CD14-positive monocyte (primary cell): ENCODE measurements at regions not wholly inside any gene's neighbourhood (a gene's known extent, or its start where the extent isn't known, plus 50 kb on each side); places are given as distances from the start of the nearest gene placed in this dataset.

Experiments
- DNase-seq, 3 donors: peaks; one replicate each; pipeline ENCODE4 v3.0.0-alpha.2; 2011 to 2022
- H2AFZ ChIP-seq: 2 replicates; pipeline ENCODE4 v1.6.0; 2012; ENCODE audit warnings: mild to moderate bottlenecking, low read depth, low read length, inconsistent platforms; ENCODE audit not compliant: insufficient read depth, poor library complexity, severe bottlenecking
- H3K27ac ChIP-seq, 2 donors: 1 replicate in 1 of 2; 2 replicates in 1 of 2; pipeline ENCODE4 v1.5.1; 2012 to 2013; ENCODE audit warnings: low read length in 2 of 2, control low read depth in 1 of 2, inconsistent platforms in 1 of 2, low read depth in 1 of 2, mild to moderate bottlenecking in 1 of 2
- H3K27me3 ChIP-seq, 2 donors: one replicate each; pipeline versions ENCODE4 v1.6.0 to v1.6.1; 2011 to 2013; ENCODE audit warnings: low read length in 2 of 2; ENCODE audit not compliant: control insufficient read depth in 2 of 2, insufficient read depth in 2 of 2
- H3K36me3 ChIP-seq, 2 donors: replicated peaks in 1 of 2; 1 replicate in 1 of 2; 2 replicates in 1 of 2; pipeline versions ENCODE4 v1.5.1 to v1.6.1; 2012 to 2013; ENCODE audit warnings: low read length in 2 of 2, control low read depth in 1 of 2, inconsistent platforms in 1 of 2, mild to moderate bottlenecking in 1 of 2; ENCODE audit not compliant: insufficient read depth in 2 of 2, control insufficient read depth in 1 of 2
- H3K4me1 ChIP-seq, 2 donors: 1 replicate in 1 of 2; 2 replicates in 1 of 2; pipeline versions ENCODE4 v1.5.1 to v1.6.1; 2012 to 2013; ENCODE audit warnings: low read length in 2 of 2, control low read depth in 1 of 2, inconsistent platforms in 1 of 2, mild to moderate bottlenecking in 1 of 2, moderate library complexity in 1 of 2; ENCODE audit not compliant: insufficient read depth in 2 of 2, control insufficient read depth in 1 of 2
- H3K4me2 ChIP-seq: replicated peaks from 2 replicates; pipeline ENCODE3; 2012; ENCODE audit warnings: low read length, moderate library complexity, mild to moderate bottlenecking; ENCODE audit not compliant: poor library complexity, severe bottlenecking; ENCODE audit errors: extremely low read depth
- H3K4me3 ChIP-seq, 3 experiments: fragments of 200-600 bp in 1 of 3; sonication (generic) in 1 of 3; replicated peaks in 1 of 3; 1 replicate in 2 of 3; 2 replicates in 1 of 3; pipeline ENCODE4 v1.5.1; 2011 to 2013; ENCODE audit warnings: low read length in 3 of 3, mild to moderate bottlenecking in 3 of 3, control low read depth in 2 of 3, low read depth in 2 of 3, inconsistent platforms in 1 of 3, moderate library complexity in 1 of 3
- H3K79me2 ChIP-seq: 2 replicates; pipeline ENCODE4 v1.6.0; 2012; ENCODE audit warnings: mild to moderate bottlenecking, control low read depth, inconsistent platforms, low read length, moderate library complexity; ENCODE audit not compliant: insufficient read depth
- H3K9ac ChIP-seq: 2 replicates; pipeline ENCODE4 v1.6.0; 2017; ENCODE audit warnings: low read length, mild to moderate bottlenecking; ENCODE audit not compliant: insufficient read depth, poor library complexity, severe bottlenecking
- H3K9me3 ChIP-seq, 2 donors: replicated peaks in 1 of 2; 1 replicate in 1 of 2; 2 replicates in 1 of 2; pipeline versions ENCODE4 v1.5.1 to v1.6.1; 2012 to 2013; ENCODE audit warnings: low read length in 2 of 2, control low read depth in 1 of 2; ENCODE audit not compliant: control insufficient read depth in 1 of 2, insufficient read depth in 1 of 2
- H4K20me1 ChIP-seq: 2 replicates; pipeline ENCODE4 v1.6.0; 2012; ENCODE audit warnings: mild to moderate bottlenecking, low read length, control low read depth, moderate library complexity; ENCODE audit not compliant: insufficient read depth
- H3K27ac Mint-ChIP-seq, 7 donors: one replicate each; pipeline ENCODE4 v1.8.0; 2020; ENCODE audit warnings: mild to moderate bottlenecking in 7 of 7, mixed read lengths in 7 of 7, moderate library complexity in 6 of 7, inconsistent platforms in 2 of 7
- H3K27me3 Mint-ChIP-seq, 3 donors: one replicate each; pipeline ENCODE4 v1.8.0; 2021 to 2022; ENCODE audit warnings: low read depth in 3 of 3, mild to moderate bottlenecking in 3 of 3, mixed read lengths in 3 of 3, moderate library complexity in 3 of 3, inconsistent platforms in 1 of 3
- H3K36me3 Mint-ChIP-seq, 2 donors: one replicate each; pipeline ENCODE4 v1.8.0; 2020; ENCODE audit warnings: mixed read lengths in 2 of 2, inconsistent platforms in 1 of 2, mild to moderate bottlenecking in 1 of 2
- H3K4me1 Mint-ChIP-seq: one replicate; pipeline ENCODE4 v1.8.0; 2020; ENCODE audit warnings: mild to moderate bottlenecking, mixed read lengths
- H3K4me3 Mint-ChIP-seq, 2 donors: one replicate each; pipeline ENCODE4 v1.8.0; 2020; ENCODE audit warnings: mild to moderate bottlenecking in 2 of 2, mixed read lengths in 2 of 2, moderate library complexity in 1 of 2
- H3K9me3 Mint-ChIP-seq, 7 donors: one replicate each; pipeline ENCODE4 v1.8.0; 2020 to 2022; ENCODE audit warnings: mixed read lengths in 7 of 7, mild to moderate bottlenecking in 6 of 7, moderate library complexity in 6 of 7, inconsistent platforms in 2 of 7
- WGBS: methylation state at CpG from one replicate; pipeline ENCODE4 v1.1.5; 2013; ENCODE audit warnings: missing lambda C conversion rate; ENCODE audit not compliant: insufficient coverage; 5-methylcytosine and 5-hydroxymethylcytosine counted together
- intact Hi-C, 2 donors: fragments of 100-400 bp; cut with micrococcal nuclease; formaldehyde crosslinking; loops; one replicate each; pipeline versions ENCODE4 v1.15.0 to v1.15.1; 2023
- TF ChIP-seq, protein P1 (sequence below): fragments of 200-600 bp; IDR thresholded peaks from one replicate; pipeline ENCODE4 v1.8.0; 2022; ENCODE audit warnings: antibody characterized with exemption, mild to moderate bottlenecking

- 87% methylated on average over 2 of the region's 2 CpGs for WGBS
- Histone ChIP-seq H3K4me1 (no peaks in the 10 kb centered on the region), H3K79me2 (no peaks in the 10 kb centered on the region), H3K9me3 (peaks cover 6 to 20% of the 10 kb centered on the region in 2 donors), H2AFZ (no peak overlapping the region), H4K20me1 (no peaks in the 10 kb centered on the region), H3K27ac (no peak overlapping the region), H3K9ac (no peak overlapping the region), H3K27me3 (no peaks in the 10 kb centered on the region), H3K4me2 (no peak overlapping the region), H3K4me3 (no peak overlapping the region), H3K36me3 (no peaks in the 10 kb centered on the region)
- TF ChIP-seq, protein P1, sequence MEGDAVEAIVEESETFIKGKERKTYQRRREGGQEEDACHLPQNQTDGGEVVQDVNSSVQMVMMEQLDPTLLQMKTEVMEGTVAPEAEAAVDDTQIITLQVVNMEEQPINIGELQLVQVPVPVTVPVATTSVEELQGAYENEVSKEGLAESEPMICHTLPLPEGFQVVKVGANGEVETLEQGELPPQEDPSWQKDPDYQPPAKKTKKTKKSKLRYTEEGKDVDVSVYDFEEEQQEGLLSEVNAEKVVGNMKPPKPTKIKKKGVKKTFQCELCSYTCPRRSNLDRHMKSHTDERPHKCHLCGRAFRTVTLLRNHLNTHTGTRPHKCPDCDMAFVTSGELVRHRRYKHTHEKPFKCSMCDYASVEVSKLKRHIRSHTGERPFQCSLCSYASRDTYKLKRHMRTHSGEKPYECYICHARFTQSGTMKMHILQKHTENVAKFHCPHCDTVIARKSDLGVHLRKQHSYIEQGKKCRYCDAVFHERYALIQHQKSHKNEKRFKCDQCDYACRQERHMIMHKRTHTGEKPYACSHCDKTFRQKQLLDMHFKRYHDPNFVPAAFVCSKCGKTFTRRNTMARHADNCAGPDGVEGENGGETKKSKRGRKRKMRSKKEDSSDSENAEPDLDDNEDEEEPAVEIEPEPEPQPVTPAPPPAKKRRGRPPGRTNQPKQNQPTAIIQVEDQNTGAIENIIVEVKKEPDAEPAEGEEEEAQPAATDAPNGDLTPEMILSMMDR, result no peak
- Mint-ChIP-seq H3K4me1 (no peaks in the 10 kb centered on the region), H3K27ac (no peak overlapping the region), H3K9me3 (peaks cover under 1 to 16% (median 4%) of the 10 kb centered on the region in 7 donors), H3K4me3 (no peak overlapping the region), H3K27me3 (no peaks in the 10 kb centered on the region), H3K36me3 (no peaks in the 10 kb centered on the region)
- no peak for DNase-seq
- intact Hi-C loops, result no loop called here
These were observed 1369.8 kb upstream of the NUDT12 start for GRCh38 chr5:104932431-104932830.

DNA sequence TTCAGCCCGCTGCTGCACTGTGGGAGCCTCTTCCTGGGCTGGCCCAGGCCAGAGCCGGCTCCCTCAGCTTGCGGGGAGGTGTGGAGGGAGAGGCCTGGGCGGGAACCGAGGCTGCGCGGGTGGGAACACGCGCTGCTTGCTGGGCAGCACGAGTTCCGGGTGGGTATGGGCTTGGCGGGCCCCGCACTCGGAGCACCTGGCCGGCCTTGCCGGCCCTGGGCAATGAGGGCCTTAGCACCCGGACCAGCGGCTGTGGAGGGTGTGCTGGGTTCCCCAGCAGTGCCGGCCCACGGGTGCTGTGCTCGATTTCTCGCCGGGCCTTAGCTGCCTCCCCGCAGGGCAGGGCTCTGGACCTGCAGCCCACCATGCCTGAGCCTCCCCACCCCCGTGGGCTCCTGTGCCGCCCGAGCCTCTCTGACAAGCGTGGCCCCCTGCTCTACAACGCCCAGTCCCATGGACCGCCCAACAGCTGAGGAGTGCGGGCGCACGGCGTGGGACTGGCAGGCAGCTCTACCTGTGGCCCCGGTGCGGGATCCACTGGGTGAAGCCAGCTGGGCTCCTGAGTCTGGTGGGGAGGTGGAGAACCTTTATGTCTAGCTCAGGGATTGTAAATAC, 1366.4 kb upstream of the NUDT12 start:
- Histone ChIP-seq H3K4me3 (no peak overlapping the region), H4K20me1 (no peaks in the 10 kb centered on the region), H3K27me3 (no peaks in the 10 kb centered on the region), H3K9ac (no peak overlapping the region), H2AFZ (no peak overlapping the region), H3K4me2 (no peak overlapping the region), H3K79me2 (no peaks in the 10 kb centered on the region), H3K9me3 (peaks cover 6 to 28% of the 10 kb centered on the region in 2 donors), H3K27ac (no peak overlapping the region), H3K36me3 (no peaks in the 10 kb centered on the region), H3K4me1 (no peaks in the 10 kb centered on the region)
- Mint-ChIP-seq H3K9me3 (peaks cover 4 to 20% (median 8%) of the 10 kb centered on the region in 7 donors), H3K27me3 (no peaks in the 10 kb centered on the region), H3K4me3 (no peak overlapping the region), H3K27ac (no peak overlapping the region), H3K4me1 (no peaks in the 10 kb centered on the region), H3K36me3 (no peaks in the 10 kb centered on the region)
- TF ChIP-seq, protein P1, result no peak
- intact Hi-C loops, result no loop called here
- DNase-seq, result no peak
- 93% methylated on average over 30 of the region's 36 CpGs for WGBS
